ENCODE measurements at regions not wholly inside any gene's neighbourhood (a gene's known extent, or its start where the extent isn't known, plus 50 kb on each side); places are given as distances from the start of the nearest gene placed in this dataset.

DNA sequence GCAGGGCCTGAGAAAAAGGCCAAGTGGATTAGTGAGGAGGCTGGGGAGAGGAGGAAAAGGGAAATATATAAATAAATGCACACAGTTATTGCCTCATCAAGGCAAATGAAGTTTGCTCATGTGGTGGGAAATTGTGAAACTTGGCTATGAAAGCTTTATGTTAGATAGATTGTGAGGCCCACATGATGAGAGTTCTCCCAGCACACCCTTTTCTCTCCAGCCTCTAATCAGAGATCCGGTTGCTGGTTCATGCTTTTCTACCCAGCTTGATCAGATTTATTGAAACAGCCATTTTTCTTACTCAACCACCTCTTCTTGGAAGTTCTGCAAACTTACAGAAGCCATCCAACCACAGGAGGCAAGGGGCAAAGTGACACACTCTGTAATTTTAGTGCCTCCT is 125.8 kb upstream of the KLF4 start:
- ChIA-PET POLR2A (no interaction called here), CTCF (ENCODE audit: low intra/inter-chr PET ratio, low total read pairs) (no interaction called here)

DNA sequence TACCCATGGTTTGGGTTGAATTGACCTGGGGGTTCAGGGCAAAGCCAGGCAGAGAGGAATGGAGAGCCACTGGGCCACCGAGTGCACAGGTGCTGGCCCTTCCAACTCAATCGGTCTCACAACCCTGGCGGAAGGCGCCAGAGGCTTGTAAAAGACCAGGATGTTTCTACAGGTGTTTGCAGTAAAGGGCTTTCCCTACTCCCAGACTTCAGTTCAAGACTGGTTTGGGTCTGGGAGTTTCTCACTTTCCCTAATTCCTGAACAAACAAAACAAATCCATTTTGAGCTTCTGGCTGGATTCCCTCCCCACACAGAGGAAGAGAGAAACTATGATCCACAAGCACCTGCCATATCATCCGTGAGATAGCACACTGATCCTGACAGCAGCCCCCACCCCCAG is 125.2 kb upstream of the KLF4 start:
- no peaks in the 10 kb centered on the region for H3K9me3 ChIP-seq (ENCODE audit: low read length)
- in situ Hi-C loops (cut with HindIII; ENCODE audit: extremely low pct_ligation_motif_present, low pct_unique_long_range_greater_than_20kb) (no loop called here), intact Hi-C loops (cut with micrococcal nuclease; ENCODE audit: unreplicated experiment) (no loop called here)
- H3K4me2 ChIP-seq (ENCODE audit: low read depth, low read length): no peak overlapping the region
- no peaks in the 10 kb centered on the region for H3K4me1 ChIP-seq (ENCODE audit: insufficient read depth, low read length)
- POLR2A ChIA-PET: no interaction called here
- no peak overlapping the region for H3K27ac ChIP-seq (ENCODE audit: extremely low read length, insufficient read depth, low read length)
- no peaks in the 10 kb centered on the region for H4K20me1 ChIP-seq (ENCODE audit: insufficient read depth, low read length)
- no peak for DNase-seq (ENCODE audit: low spot score)
- H3K79me2 ChIP-seq (ENCODE audit: insufficient read depth, low read length): no peaks in the 10 kb centered on the region
- no peak overlapping the region for H3K9ac ChIP-seq (ENCODE audit: insufficient read depth, low read depth, low read length)
- no peaks in the 10 kb centered on the region for H3K27me3 ChIP-seq (ENCODE audit: control insufficient read depth in 1 of 2, insufficient read depth in 2 of 2, low read length in 2 of 2)
- CTCF ChIA-PET (ENCODE audit: low intra/inter-chr PET ratio, low total read pairs): no interaction called here
- H2AFZ ChIP-seq (ENCODE audit: low read length): no peak overlapping the region
- no peak for FAIRE-seq
- ATAC-seq: no peak
- no peaks in the 10 kb centered on the region for H3K36me3 ChIP-seq (replicated peaks in 1 of 2; ENCODE audit: control insufficient read depth in 1 of 2, insufficient read depth in 2 of 2, low read length in 2 of 2)
- no peak overlapping the region for H3K4me3 ChIP-seq (replicated peaks in 1 of 3; ENCODE audit: insufficient read depth in 1 of 3, low read depth in 2 of 3, low read length in 3 of 3)
- 48% methylated on average over 5 of the region's 5 CpGs for WGBS (ENCODE audit: low lambda C conversion rate)
- BruUV-seq (replicated peaks): no TSS peak
- TF ChIP-seq ZFY (CRISPR knock-in tag; IDR thresholded peaks at IDR 0.05) (no peak), FOXO1 (CRISPR knock-in tag; IDR thresholded peaks at IDR 0.05) (no peak), ZNF263 (CRISPR knock-in tag; IDR thresholded peaks at IDR 0.05) (no peak), KDM1A (CRISPR knock-in tag; IDR thresholded peaks at IDR 0.05) (no peak), ZSCAN12 (CRISPR knock-in tag; IDR thresholded peaks at IDR 0.05) (no peak), ZNF564 (CRISPR knock-in tag; IDR thresholded peaks at IDR 0.05) (no peak), TSC22D2 (CRISPR knock-in tag; IDR thresholded peaks at IDR 0.05; ENCODE audit: borderline replicate concordance) (no peak), ZNF589 (CRISPR knock-in tag; conservative IDR thresholded peaks at IDR 0.05) (no peak), SOX5 (CRISPR knock-in tag; IDR thresholded peaks at IDR 0.05; ENCODE audit: borderline replicate concordance) (no peak), ZNF569 (CRISPR knock-in tag; IDR thresholded peaks at IDR 0.05; ENCODE audit: borderline replicate concordance) (no peak), MAFK (conservative IDR thresholded peaks at IDR 0.05 in 1 of 2, IDR thresholded peaks at IDR 0.05 in 1 of 2; ENCODE audit: low read length in 2 of 2) (no peak), HDAC2 (CRISPR knock-in tag; IDR thresholded peaks at IDR 0.05) (no peak), EHMT2 (IDR thresholded peaks at IDR 0.05; ENCODE audit: borderline replicate concordance, low read depth, low read length) (no peak)
- TF ChIP-seq, protein P1, sequence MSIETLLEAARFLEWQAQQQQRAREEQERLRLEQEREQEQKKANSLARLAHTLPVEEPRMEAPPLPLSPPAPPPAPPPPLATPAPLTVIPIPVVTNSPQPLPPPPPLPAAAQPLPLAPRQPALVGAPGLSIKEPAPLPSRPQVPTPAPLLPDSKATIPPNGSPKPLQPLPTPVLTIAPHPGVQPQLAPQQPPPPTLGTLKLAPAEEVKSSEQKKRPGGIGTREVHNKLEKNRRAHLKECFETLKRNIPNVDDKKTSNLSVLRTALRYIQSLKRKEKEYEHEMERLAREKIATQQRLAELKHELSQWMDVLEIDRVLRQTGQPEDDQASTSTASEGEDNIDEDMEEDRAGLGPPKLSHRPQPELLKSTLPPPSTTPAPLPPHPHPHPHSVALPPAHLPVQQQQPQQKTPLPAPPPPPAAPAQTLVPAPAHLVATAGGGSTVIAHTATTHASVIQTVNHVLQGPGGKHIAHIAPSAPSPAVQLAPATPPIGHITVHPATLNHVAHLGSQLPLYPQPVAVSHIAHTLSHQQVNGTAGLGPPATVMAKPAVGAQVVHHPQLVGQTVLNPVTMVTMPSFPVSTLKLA (IDR thresholded peaks at IDR 0.05): no peak
- TF ChIP-seq, protein P2, sequence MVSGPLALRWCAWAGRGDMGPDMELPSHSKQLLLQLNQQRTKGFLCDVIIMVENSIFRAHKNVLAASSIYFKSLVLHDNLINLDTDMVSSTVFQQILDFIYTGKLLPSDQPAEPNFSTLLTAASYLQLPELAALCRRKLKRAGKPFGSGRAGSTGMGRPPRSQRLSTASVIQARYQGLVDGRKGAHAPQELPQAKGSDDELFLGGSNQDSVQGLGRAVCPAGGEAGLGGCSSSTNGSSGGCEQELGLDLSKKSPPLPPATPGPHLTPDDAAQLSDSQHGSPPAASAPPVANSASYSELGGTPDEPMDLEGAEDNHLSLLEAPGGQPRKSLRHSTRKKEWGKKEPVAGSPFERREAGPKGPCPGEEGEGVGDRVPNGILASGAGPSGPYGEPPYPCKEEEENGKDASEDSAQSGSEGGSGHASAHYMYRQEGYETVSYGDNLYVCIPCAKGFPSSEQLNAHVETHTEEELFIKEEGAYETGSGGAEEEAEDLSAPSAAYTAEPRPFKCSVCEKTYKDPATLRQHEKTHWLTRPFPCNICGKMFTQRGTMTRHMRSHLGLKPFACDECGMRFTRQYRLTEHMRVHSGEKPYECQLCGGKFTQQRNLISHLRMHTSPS (CRISPR knock-in tag; IDR thresholded peaks at IDR 0.05; ENCODE audit: low read depth): no peak
- TF ChIP-seq, protein P3, sequence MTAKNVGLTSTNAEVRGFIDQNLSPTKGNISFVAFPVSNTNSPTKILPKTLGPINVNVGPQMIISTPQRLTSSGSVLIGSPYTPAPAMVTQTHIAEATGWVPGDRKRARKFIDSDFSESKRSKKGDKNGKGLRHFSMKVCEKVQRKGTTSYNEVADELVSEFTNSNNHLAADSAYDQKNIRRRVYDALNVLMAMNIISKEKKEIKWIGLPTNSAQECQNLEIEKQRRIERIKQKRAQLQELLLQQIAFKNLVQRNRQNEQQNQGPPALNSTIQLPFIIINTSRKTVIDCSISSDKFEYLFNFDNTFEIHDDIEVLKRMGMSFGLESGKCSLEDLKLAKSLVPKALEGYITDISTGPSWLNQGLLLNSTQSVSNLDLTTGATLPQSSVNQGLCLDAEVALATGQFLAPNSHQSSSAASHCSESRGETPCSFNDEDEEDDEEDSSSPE (CRISPR knock-in tag; IDR thresholded peaks at IDR 0.05): no peak

More for the DNA sequence above, 125.8 kb upstream of the KLF4 start:
- Histone ChIP-seq H3K79me2 (ENCODE audit: insufficient read depth, low read length) (no peaks in the 10 kb centered on the region), H3K4me3 (replicated peaks in 1 of 3; ENCODE audit: insufficient read depth in 1 of 3, low read depth in 2 of 3, low read length in 3 of 3) (no peak overlapping the region), H3K27me3 (ENCODE audit: control insufficient read depth in 1 of 2, insufficient read depth in 2 of 2, low read length in 2 of 2) (no peaks in the 10 kb centered on the region), H3K9me3 (ENCODE audit: low read length) (no peaks in the 10 kb centered on the region), H3K27ac (ENCODE audit: extremely low read length, insufficient read depth, low read length) (no peak overlapping the region), H3K4me2 (ENCODE audit: low read depth, low read length) (no peak overlapping the region), H2AFZ (ENCODE audit: low read length) (no peak overlapping the region), H3K4me1 (ENCODE audit: insufficient read depth, low read length) (no peaks in the 10 kb centered on the region), H4K20me1 (ENCODE audit: insufficient read depth, low read length) (no peaks in the 10 kb centered on the region), H3K36me3 (replicated peaks in 1 of 2; ENCODE audit: control insufficient read depth in 1 of 2, insufficient read depth in 2 of 2, low read length in 2 of 2) (no peaks in the 10 kb centered on the region), H3K9ac (ENCODE audit: insufficient read depth, low read depth, low read length) (no peak overlapping the region)
- no peak for ATAC-seq
- no TSS peak for BruUV-seq (replicated peaks)
- intact Hi-C loops (cut with micrococcal nuclease; ENCODE audit: unreplicated experiment): no loop called here
- WGBS (ENCODE audit: low lambda C conversion rate): 0% methylated on average over 1 of the region's 1 CpG
- TF ChIP-seq CEBPB (IDR thresholded peaks at IDR 0.05; ENCODE audit: borderline replicate concordance, low read depth, low read length) (peak; percentile 33; the same call in 1 of the 2 replicates), ZMYM2 (CRISPR knock-in tag; IDR thresholded peaks at IDR 0.05) (no peak)
- no peak for DNase-seq (ENCODE audit: low spot score)
- no peak for FAIRE-seq
- in situ Hi-C loops (cut with HindIII; ENCODE audit: extremely low pct_ligation_motif_present, low pct_unique_long_range_greater_than_20kb): no loop called here

Measured in HepG2 (cell line).